Progenitor cell of endocrine pancreas (in vitro differentiated cells): ENCODE measurements at regions not wholly inside any gene's neighbourhood (a gene's known extent, or its start where the extent isn't known, plus 50 kb on each side); places are given as distances from the start of the nearest gene placed in this dataset.

Experiments
- DNase-seq: peaks from one replicate; pipeline ENCODE4 v3.0.0; 2021; ENCODE audit warnings: low spot score; ENCODE audit not compliant: unreplicated experiment
- H3K27ac Mint-ChIP-seq: 2 replicates; pipeline ENCODE4 v1.8.0; 2021; ENCODE audit warnings: mild to moderate bottlenecking, moderate library complexity, mixed read lengths
- H3K27me3 Mint-ChIP-seq: 2 replicates; pipeline ENCODE4 v1.8.0; 2021; ENCODE audit warnings: mixed read lengths
- H3K36me3 Mint-ChIP-seq: 2 replicates; pipeline ENCODE4 v1.8.0; 2022; ENCODE audit warnings: mixed read lengths; ENCODE audit not compliant: insufficient read depth
- H3K4me1 Mint-ChIP-seq: 2 replicates; pipeline ENCODE4 v1.8.0; 2021; ENCODE audit warnings: low read depth, mixed read lengths
- H3K4me3 Mint-ChIP-seq: 2 replicates; pipeline ENCODE4 v1.8.0; 2021; ENCODE audit warnings: low read depth, mild to moderate bottlenecking, moderate library complexity, mixed read lengths
- H3K9me3 Mint-ChIP-seq: 2 replicates; pipeline ENCODE4 v1.8.0; 2021; ENCODE audit warnings: low read depth, mixed read lengths
- TF ChIP-seq, protein P1 (sequence below): fragments of 200-600 bp; sonication (generic); IDR thresholded peaks from one replicate; pipeline ENCODE4 v1.5.0; 2021; ENCODE audit warnings: antibody characterized with exemption, mild to moderate bottlenecking; ENCODE audit not compliant: unreplicated experiment

DNA sequence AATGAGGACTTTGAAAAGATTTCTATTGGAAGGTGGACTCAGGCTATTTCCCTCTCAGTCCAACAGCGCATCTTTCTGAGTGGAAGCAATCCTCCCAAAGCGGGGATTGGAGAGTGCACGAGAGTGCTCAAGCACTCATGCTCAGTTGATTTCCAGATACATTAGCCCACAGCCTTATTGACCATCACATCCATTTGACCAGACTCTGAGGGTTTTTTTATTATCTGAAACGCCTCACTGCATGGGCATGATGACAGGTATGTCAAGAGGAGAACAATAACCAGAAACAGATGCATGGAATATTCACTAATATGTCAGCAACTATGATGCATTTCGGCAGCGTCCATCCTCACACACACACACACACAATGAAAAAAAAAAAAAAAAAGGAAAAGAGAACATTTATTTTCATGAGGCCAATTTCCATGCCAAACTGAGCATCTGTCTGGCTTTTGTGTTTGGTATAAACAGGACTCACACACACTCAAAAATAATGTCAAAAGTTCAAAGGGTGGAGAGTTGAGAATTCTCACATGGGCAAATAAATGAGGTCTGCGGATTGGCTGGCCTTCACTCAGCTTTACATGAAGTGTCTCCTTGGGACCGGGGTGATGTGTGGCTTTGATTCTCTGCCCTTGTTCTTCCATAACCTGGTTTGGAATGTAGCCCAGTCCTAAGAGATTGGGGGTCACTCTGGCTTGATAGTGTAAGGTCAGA lies 371.6 kb downstream of the MCTP2 start:
- Mint-ChIP-seq H3K4me1 (no peaks in the 10 kb centered on the region), H3K36me3 (no peaks in the 10 kb centered on the region), H3K4me3 (no peak overlapping the region), H3K27ac (no peak overlapping the region), H3K27me3 (no peaks in the 10 kb centered on the region), H3K9me3 (no peaks in the 10 kb centered on the region)
- TF ChIP-seq, protein P1, sequence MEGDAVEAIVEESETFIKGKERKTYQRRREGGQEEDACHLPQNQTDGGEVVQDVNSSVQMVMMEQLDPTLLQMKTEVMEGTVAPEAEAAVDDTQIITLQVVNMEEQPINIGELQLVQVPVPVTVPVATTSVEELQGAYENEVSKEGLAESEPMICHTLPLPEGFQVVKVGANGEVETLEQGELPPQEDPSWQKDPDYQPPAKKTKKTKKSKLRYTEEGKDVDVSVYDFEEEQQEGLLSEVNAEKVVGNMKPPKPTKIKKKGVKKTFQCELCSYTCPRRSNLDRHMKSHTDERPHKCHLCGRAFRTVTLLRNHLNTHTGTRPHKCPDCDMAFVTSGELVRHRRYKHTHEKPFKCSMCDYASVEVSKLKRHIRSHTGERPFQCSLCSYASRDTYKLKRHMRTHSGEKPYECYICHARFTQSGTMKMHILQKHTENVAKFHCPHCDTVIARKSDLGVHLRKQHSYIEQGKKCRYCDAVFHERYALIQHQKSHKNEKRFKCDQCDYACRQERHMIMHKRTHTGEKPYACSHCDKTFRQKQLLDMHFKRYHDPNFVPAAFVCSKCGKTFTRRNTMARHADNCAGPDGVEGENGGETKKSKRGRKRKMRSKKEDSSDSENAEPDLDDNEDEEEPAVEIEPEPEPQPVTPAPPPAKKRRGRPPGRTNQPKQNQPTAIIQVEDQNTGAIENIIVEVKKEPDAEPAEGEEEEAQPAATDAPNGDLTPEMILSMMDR, result no peak
- no peak for DNase-seq

DNA sequence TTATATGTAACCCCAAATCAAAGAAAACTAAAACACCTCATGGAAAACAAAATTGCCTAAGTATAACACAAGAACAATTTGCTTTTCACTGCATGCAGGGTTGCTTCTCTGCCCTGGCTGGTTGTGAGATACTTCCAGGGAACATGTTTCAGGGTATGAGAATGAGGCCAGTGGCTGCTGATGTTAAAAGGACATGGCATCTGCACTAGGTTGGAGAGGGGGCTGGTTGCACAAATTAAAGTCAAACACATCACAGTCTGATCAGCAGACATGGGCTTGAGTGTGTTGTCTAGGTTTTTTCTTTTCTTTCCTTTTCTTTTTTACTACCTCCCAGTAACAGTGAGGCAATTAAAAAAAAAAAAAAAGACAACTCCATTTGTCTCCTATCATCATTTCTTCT lies 374.9 kb downstream of the MCTP2 start:
- Mint-ChIP-seq H3K27ac (no peak overlapping the region), H3K27me3 (peaks cover 8% of the 10 kb centered on the region), H3K4me1 (no peaks in the 10 kb centered on the region), H3K9me3 (no peaks in the 10 kb centered on the region), H3K4me3 (no peak overlapping the region), H3K36me3 (no peaks in the 10 kb centered on the region)
- TF ChIP-seq, protein P1, result no peak
- no peak for DNase-seq

DNA sequence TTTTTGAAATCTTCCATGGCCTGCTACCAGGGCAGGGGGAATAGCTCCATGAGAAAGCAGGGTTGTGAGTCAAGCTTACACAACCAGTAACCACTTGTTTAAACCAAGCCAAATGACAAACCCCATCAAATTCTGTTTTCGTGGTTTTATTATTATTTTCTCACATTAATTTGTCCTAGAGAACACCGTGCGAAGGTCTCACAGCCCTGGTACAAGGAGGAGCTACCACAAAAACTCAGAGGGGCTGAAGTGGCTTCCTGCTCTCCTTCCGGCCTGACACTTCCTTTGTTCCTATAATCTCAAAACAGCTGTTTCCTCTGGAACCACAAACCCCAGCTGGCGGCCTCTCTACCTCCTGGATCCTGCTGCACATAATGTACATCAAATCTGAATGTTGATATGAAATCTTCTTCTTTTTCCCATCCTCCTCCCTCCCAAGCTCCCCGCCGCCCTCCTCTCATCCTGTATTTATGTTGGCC lies 375.9 kb downstream of the MCTP2 start:
- Mint-ChIP-seq H3K36me3 (no peaks in the 10 kb centered on the region), H3K27me3 (peaks cover 8% of the 10 kb centered on the region), H3K4me1 (no peaks in the 10 kb centered on the region), H3K9me3 (no peaks in the 10 kb centered on the region), H3K27ac (no peak overlapping the region), H3K4me3 (no peak overlapping the region)
- no peak for DNase-seq
- TF ChIP-seq, protein P1, result no peak

DNA sequence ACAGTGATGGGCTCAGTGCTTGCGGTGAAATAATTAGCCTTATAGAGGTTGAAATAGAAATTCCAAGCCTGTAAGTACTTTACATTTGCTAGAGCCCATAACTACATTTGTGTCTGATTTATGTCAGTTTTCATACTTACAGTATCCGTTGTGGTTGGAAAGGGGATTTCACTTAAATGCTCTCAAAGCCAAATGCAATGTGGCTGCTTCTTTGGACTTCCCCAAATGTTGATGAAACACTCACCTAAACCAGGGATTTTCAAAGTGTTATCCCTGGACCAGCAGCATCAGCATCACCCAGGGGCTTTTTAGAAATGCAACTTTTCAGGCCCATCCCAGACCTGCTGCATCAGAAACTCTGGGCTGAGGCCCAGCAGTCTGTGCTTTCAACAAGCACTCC lies 378.7 kb downstream of the MCTP2 start:
- peaks cover 16% of the 10 kb centered on the region for H3K27me3 Mint-ChIP-seq
- H3K4me3 Mint-ChIP-seq, result no peak overlapping the region
- no peak for DNase-seq
- H3K36me3 Mint-ChIP-seq, result no peaks in the 10 kb centered on the region
- no peak overlapping the region for H3K27ac Mint-ChIP-seq
- TF ChIP-seq, protein P1, result no peak
- H3K4me1 Mint-ChIP-seq, result no peaks in the 10 kb centered on the region
- H3K9me3 Mint-ChIP-seq, result no peaks in the 10 kb centered on the region

DNA sequence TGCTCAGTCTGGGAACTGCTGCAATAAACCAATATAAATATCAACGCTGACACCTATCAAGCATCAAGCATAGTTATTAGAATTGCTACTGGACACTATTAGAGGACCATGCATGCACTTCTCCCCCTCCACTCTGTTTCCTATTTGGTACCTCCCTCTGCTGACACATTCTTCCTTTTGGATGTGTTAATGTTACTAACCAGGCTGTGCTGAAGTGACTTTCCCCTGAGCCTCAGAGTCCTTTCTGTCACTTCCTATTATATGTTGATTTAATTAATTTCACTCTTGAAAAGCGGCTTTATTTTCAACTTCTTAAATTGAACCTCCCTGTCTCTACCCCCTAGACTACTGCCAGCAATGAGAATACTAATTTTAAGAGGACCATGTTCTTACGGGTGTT lies 379.1 kb downstream of the MCTP2 start:
- Mint-ChIP-seq H3K9me3 (no peaks in the 10 kb centered on the region), H3K36me3 (no peaks in the 10 kb centered on the region), H3K27ac (no peak overlapping the region), H3K4me1 (no peaks in the 10 kb centered on the region), H3K27me3 (peaks cover 16% of the 10 kb centered on the region), H3K4me3 (no peak overlapping the region)
- TF ChIP-seq, protein P1, result no peak
- no peak for DNase-seq
